K562 (cell line): ENCODE measurements at regions not wholly inside any gene's neighbourhood (a gene's known extent, or its start where the extent isn't known, plus 50 kb on each side); places are given as distances from the start of the nearest gene placed in this dataset.

Source experiments
- ATAC-seq: fragments of 200-7000 bp; cut with Tn5 transposase; 3 replicates; pipeline ENCODE4 v1.9.1; 2020; ENCODE audit warnings: moderate library complexity
- BruUV-seq: library from RNA; stranded (reverse); fragments of 400-500 nt; replicated peaks from 2 replicates; lab custom pipeline; 2021; lab: Mats Ljungman, UMichigan
- CTCF ChIA-PET: fragments of 300-600 bp; formaldehyde crosslinking; extraction: SDS; loops from one replicate; lab custom pipeline; 2021; ENCODE audit warnings: low intra/inter-chr PET ratio; lab: Yijun Ruan, JAX
- POLR2A ChIA-PET: fragments of 300-600, 350-650 bp; sonication (Branson Sonifier 250); formaldehyde crosslinking; extraction: SDS; loops from one replicate; lab custom pipeline; 2021; ENCODE audit warnings: antibody characterized with exemption, inconsistent platforms; lab: Yijun Ruan, JAX
- DNase-seq, 4 experiments: peaks; one replicate each; pipeline versions ENCODE4 v3.0.0 to v3.0.0-alpha.2; 2011 to 2018; ENCODE audit warnings: low spot score in 3 of 4, mixed read lengths in 3 of 4; ENCODE audit errors: extremely low read depth in 1 of 4
- FAIRE-seq: peaks from 2 replicates; lab custom pipeline; 2011; peaks lifted over from hg19 to GRCh38; lab: Jason Lieb, UNC
- H2AFZ ChIP-seq: 2 replicates; pipeline ENCODE4 v1.6.0; 2011; ENCODE audit warnings: low read depth, low read length, control low read depth, inconsistent platforms
- H3K27ac ChIP-seq: fragments of 200-600 bp; 3 replicates; pipeline ENCODE4 v1.8.0; 2011; ENCODE audit warnings: low read depth, mild to moderate bottlenecking, control low read depth, inconsistent platforms, low read length, moderate library complexity, mixed read lengths; ENCODE audit errors: extremely low read depth
- H3K27me3 ChIP-seq, 2 experiments: fragments of 300-600 bp in 1 of 2; 2 replicates in 1 of 2; 3 replicates in 1 of 2; pipeline versions ENCODE4 v1.6.0 to v1.8.0; 2011; ENCODE audit warnings: inconsistent platforms in 2 of 2, low read length in 2 of 2, mild to moderate bottlenecking in 1 of 2, mixed read lengths in 1 of 2, moderate library complexity in 1 of 2; ENCODE audit not compliant: control insufficient read depth in 2 of 2, insufficient read depth in 2 of 2
- H3K36me3 ChIP-seq: fragments of 300-600 bp; 3 replicates; pipeline ENCODE4 v1.8.0; 2011; ENCODE audit warnings: mild to moderate bottlenecking, low read length, inconsistent platforms; ENCODE audit not compliant: control insufficient read depth, insufficient read depth
- H3K4me1 ChIP-seq, 2 experiments: fragments of 200-600 bp in 1 of 2; replicated peaks in 1 of 2; 2 replicates in 1 of 2; 3 replicates in 1 of 2; pipeline versions ENCODE4 v1.5.1 to v1.8.0; 2011; ENCODE audit warnings: inconsistent platforms in 2 of 2, low read length in 2 of 2, mild to moderate bottlenecking in 1 of 2, mixed read lengths in 1 of 2, moderate library complexity in 1 of 2; ENCODE audit not compliant: control insufficient read depth in 2 of 2, insufficient read depth in 2 of 2
- H3K4me2 ChIP-seq: 2 replicates; pipeline ENCODE4 v1.6.1; 2011; ENCODE audit warnings: low read length, control low read depth, inconsistent platforms, mixed read lengths; ENCODE audit not compliant: insufficient read depth
- H3K4me3 ChIP-seq: fragments of 200-600 bp; sonication (generic), shearing (Covaris generic); 2 replicates; pipeline ENCODE4 v1.5.1; 2016; ENCODE audit warnings: control low read depth, inconsistent platforms
- H3K79me2 ChIP-seq: fragments of 200-600 bp; 3 replicates; pipeline ENCODE4 v1.8.0; 2011; ENCODE audit warnings: low read length, inconsistent platforms; ENCODE audit not compliant: control insufficient read depth, insufficient read depth
- H3K9ac ChIP-seq, 2 experiments: 2 replicates each; pipeline versions ENCODE4 v1.6.0 to v1.6.1; 2011; ENCODE audit warnings: low read depth in 2 of 2, low read length in 2 of 2, control low read depth in 1 of 2, inconsistent platforms in 1 of 2, mild to moderate bottlenecking in 1 of 2, mixed read lengths in 1 of 2; ENCODE audit not compliant: insufficient read depth in 1 of 2
- H3K9me1 ChIP-seq: one replicate; pipeline ENCODE4 v1.6.0; 2011; ENCODE audit warnings: inconsistent platforms, mild to moderate bottlenecking, low read length, moderate library complexity; ENCODE audit not compliant: control insufficient read depth, insufficient read depth
- H3K9me3 ChIP-seq: replicated peaks from 2 replicates; pipeline ENCODE4 v1.5.1; 2011; ENCODE audit warnings: low read depth, low read length, inconsistent platforms; ENCODE audit not compliant: control insufficient read depth, insufficient read depth
- H4K20me1 ChIP-seq: replicated peaks from 2 replicates; pipeline ENCODE4 v1.6.1; 2011; ENCODE audit warnings: low read length, inconsistent platforms, mixed read lengths; ENCODE audit not compliant: control insufficient read depth, insufficient read depth
- DEAF1 ChIP-seq: fragments of 450-650 bp; formaldehyde crosslinking; IDR thresholded peaks from 2 replicates; pipeline ENCODE4 v1.4.0; 2020; ENCODE audit warnings: mild to moderate bottlenecking, moderate library complexity
- NCOA1 ChIP-seq: fragments of 450-650 bp; IDR thresholded peaks from 2 replicates; pipeline ENCODE4 v1.6.1; 2016; ENCODE audit warnings: low read depth
- NR4A1 ChIP-seq, 2 experiments: fragments of 250-450 bp in 1 of 2; fragments of 450-650 bp in 1 of 2; sonication (Bioruptor Pico) in 1 of 2; IDR thresholded peaks; 2 replicates each; pipeline versions ENCODE4 v1.4.0 to v1.6.1; 2016 to 2020; ENCODE audit warnings: mild to moderate bottlenecking in 2 of 2, missing compliant biosample characterization in 1 of 2, missing genetic modification characterization in 1 of 2, moderate library complexity in 1 of 2
- PML ChIP-seq: IDR thresholded peaks from 2 replicates; pipeline ENCODE4 v1.6.1; 2012; ENCODE audit warnings: low read length, inconsistent platforms
- PRMT5 ChIP-seq: sonication (generic); formaldehyde crosslinking; IDR thresholded peaks from 2 replicates; pipeline ENCODE4 v1.5.0; 2020; ENCODE audit warnings: missing genetic modification reagents
- SNIP1 ChIP-seq: fragments of 450-650 bp; IDR thresholded peaks from 2 replicates; pipeline ENCODE4 v1.7.1; 2017; ENCODE audit warnings: low read depth, mild to moderate bottlenecking
- ZNF184 ChIP-seq: sonication (generic); formaldehyde crosslinking; IDR thresholded peaks from 2 replicates; pipeline ENCODE4 v1.5.0; 2020; ENCODE audit warnings: missing genetic modification reagents
- ZNF449 ChIP-seq: fragments of 250-450 bp; sonication (Bioruptor Pico); IDR thresholded peaks from 2 replicates; pipeline ENCODE4 v1.8.0; 2022; ENCODE audit warnings: moderate library complexity, mild to moderate bottlenecking, inconsistent platforms
- ZNF561 ChIP-seq: fragments of 450-650 bp; formaldehyde crosslinking; conservative IDR thresholded peaks from 2 replicates; pipeline ENCODE4 v1.4.0; 2020; ENCODE audit warnings: mild to moderate bottlenecking, moderate library complexity
- ZNF586 ChIP-seq: fragments of 450-650 bp; formaldehyde crosslinking; conservative IDR thresholded peaks from 2 replicates; pipeline ENCODE4 v1.4.0; 2020; ENCODE audit warnings: mild to moderate bottlenecking, moderate library complexity
- ZNF696 ChIP-seq: fragments of 250-450 bp; sonication (Bioruptor Pico); conservative IDR thresholded peaks from 2 replicates; pipeline ENCODE4 v1.4.0; 2020; ENCODE audit warnings: mild to moderate bottlenecking, moderate library complexity
- ZNF778 ChIP-seq: fragments of 450-650 bp; formaldehyde crosslinking; IDR thresholded peaks from 2 replicates; pipeline ENCODE4 v1.4.0; 2020; ENCODE audit warnings: mild to moderate bottlenecking, moderate library complexity
- WGBS: fragments of 100-300 bp; shearing (Covaris generic); methylation state at CpG from one replicate; pipeline ENCODE4 v1.1.6; 2016; ENCODE audit warnings: low coverage, mixed read lengths; ENCODE audit not compliant: insufficient coverage; ENCODE audit errors: missing lambda C conversion rate; 5-methylcytosine and 5-hydroxymethylcytosine counted together
- in situ Hi-C: fragments of 300-500 bp; cut with MboI; formaldehyde crosslinking; loops from 4 replicates; pipeline ENCODE4 v1.15.0; 2018; ENCODE audit warnings: inconsistent platforms, mixed read lengths
- intact Hi-C: fragments of 100-400 bp; cut with micrococcal nuclease; formaldehyde crosslinking; loops from 2 replicates; pipeline ENCODE4 v1.14.2; 2022

GRCh38 chr12:58761308-58761707, 159.0 kb downstream of the LRIG3 start:
- TF ChIP-seq ZNF449 (CRISPR knock-in tag): no peak
- no peak for TF ChIP-seq SNIP1
- TF ChIP-seq ZNF561 (CRISPR knock-in tag): no peak
- TF ChIP-seq NR4A1 (CRISPR knock-in tag; IDR thresholded peaks at IDR 0.05): no peak
- no peak for TF ChIP-seq NR4A1 (tag; IDR thresholded peaks at IDR 0.05)
- no peak for TF ChIP-seq ZNF696 (CRISPR knock-in tag)
- TF ChIP-seq PRMT5: no peak
- TF ChIP-seq PML: no peak
- TF ChIP-seq NCOA1: no peak
- TF ChIP-seq ZNF184 (CRISPR knock-in tag): no peak
- TF ChIP-seq ZNF778: no peak
- no peak for TF ChIP-seq ZNF586 (CRISPR knock-in tag)
- no peak for TF ChIP-seq DEAF1 (CRISPR knock-in tag)
- H3K27me3 ChIP-seq: no peaks in the 10 kb centered on the region
- no peaks in the 10 kb centered on the region for H3K79me2 ChIP-seq
- ChIA-PET POLR2A (no interaction called here), CTCF (no interaction called here)
- BruUV-seq: no TSS peak
- H3K9me1 ChIP-seq: no peaks in the 10 kb centered on the region
- no peaks in the 10 kb centered on the region for H3K4me1 ChIP-seq
- ATAC-seq (no peak), DNase-seq (no peak), FAIRE-seq (no peak)
- no peaks in the 10 kb centered on the region for H3K36me3 ChIP-seq
- H3K9ac ChIP-seq: no peak overlapping the region
- intact Hi-C loops: no loop called here
- H4K20me1 ChIP-seq: no peaks in the 10 kb centered on the region
- in situ Hi-C loops: no loop called here
- no peaks in the 10 kb centered on the region for H3K9me3 ChIP-seq
- 0% methylated on average over 1 of the region's 1 CpG for WGBS
- no peak overlapping the region for H3K4me3 ChIP-seq
- no peak overlapping the region for H3K4me2 ChIP-seq
- H2AFZ ChIP-seq: no peak overlapping the region
- H3K27ac ChIP-seq: no peak overlapping the region
